HL-60 (cell line): ENCODE measurements at regions not wholly inside any gene's neighbourhood (a gene's known extent, or its start where the extent isn't known, plus 50 kb on each side); places are given as distances from the start of the nearest gene placed in this dataset.

Source experiments
- DNase-seq, 2 experiments: peaks; one replicate each; pipeline ENCODE4 v3.0.0-alpha.2; 2010 to 2020; ENCODE audit warnings: low read depth in 1 of 2, low spot score in 1 of 2
- H3K27ac ChIP-seq: fragments of 250-450 bp; sonication (Bioruptor Pico); replicated peaks from 2 replicates; pipeline ENCODE4 v1.5.1; 2020; ENCODE audit warnings: mild to moderate bottlenecking, moderate library complexity
- H3K27me3 ChIP-seq: fragments of 250-450 bp; sonication (Bioruptor Pico); 2 replicates; pipeline ENCODE4 v1.5.1; 2021; ENCODE audit warnings: mild to moderate bottlenecking, moderate library complexity; ENCODE audit not compliant: insufficient read depth, poor library complexity, severe bottlenecking
- H3K4me3 ChIP-seq: replicated peaks from 2 replicates; pipeline ENCODE4 v1.5.1; 2011; ENCODE audit warnings: mild to moderate bottlenecking, control low read depth, low read length; ENCODE audit not compliant: insufficient read depth
- GABPA ChIP-seq: IDR thresholded peaks from 2 replicates; pipeline ENCODE4 v1.6.1; 2012; ENCODE audit warnings: low read depth
- POLR2AphosphoS5 ChIP-seq: IDR thresholded peaks from 2 replicates; pipeline ENCODE4 v1.6.1; 2012; ENCODE audit warnings: low read depth
- REST ChIP-seq: IDR thresholded peaks from 2 replicates; pipeline ENCODE4 v1.6.1; 2012; ENCODE audit warnings: low read depth; ENCODE audit not compliant: insufficient replicate concordance
- SPI1 ChIP-seq: IDR thresholded peaks from 2 replicates; pipeline ENCODE4 v1.6.1; 2012; ENCODE audit warnings: low read depth, mild to moderate bottlenecking, borderline replicate concordance
- TF ChIP-seq, protein P1 (sequence below): IDR thresholded peaks from one replicate; pipeline ENCODE4 v1.5.1; 2011; ENCODE audit warnings: low read length, control low read depth, inconsistent platforms; ENCODE audit not compliant: insufficient read depth

DNA sequence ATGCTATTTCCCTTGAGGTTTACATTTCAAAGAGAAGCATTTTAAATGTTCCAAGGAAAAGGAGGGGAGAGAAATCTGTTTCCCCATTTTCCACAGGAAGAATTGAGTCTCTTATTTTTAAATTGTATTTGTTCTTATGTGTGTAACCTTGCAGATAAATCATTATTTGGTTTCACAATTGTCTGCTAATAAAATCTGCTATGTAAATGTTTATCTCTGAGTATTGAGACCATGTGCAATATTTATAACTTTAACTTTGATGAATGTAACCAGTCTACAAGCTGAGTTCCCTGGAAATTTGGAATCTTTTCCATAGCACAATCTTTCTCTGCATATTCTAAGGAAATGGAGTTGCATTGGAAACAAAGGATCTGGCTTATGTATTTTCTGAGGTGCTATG lies 209.6 kb downstream of the PTBP2 start:
- TF ChIP-seq POLR2AphosphoS5 = no peak
- TF ChIP-seq, protein P1, sequence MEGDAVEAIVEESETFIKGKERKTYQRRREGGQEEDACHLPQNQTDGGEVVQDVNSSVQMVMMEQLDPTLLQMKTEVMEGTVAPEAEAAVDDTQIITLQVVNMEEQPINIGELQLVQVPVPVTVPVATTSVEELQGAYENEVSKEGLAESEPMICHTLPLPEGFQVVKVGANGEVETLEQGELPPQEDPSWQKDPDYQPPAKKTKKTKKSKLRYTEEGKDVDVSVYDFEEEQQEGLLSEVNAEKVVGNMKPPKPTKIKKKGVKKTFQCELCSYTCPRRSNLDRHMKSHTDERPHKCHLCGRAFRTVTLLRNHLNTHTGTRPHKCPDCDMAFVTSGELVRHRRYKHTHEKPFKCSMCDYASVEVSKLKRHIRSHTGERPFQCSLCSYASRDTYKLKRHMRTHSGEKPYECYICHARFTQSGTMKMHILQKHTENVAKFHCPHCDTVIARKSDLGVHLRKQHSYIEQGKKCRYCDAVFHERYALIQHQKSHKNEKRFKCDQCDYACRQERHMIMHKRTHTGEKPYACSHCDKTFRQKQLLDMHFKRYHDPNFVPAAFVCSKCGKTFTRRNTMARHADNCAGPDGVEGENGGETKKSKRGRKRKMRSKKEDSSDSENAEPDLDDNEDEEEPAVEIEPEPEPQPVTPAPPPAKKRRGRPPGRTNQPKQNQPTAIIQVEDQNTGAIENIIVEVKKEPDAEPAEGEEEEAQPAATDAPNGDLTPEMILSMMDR = no peak
- TF ChIP-seq SPI1 = no peak
- no peak for TF ChIP-seq GABPA
- no peak for TF ChIP-seq REST
- Histone ChIP-seq H3K27ac (no peak overlapping the region), H3K4me3 (no peak overlapping the region), H3K27me3 (no peaks in the 10 kb centered on the region)
- no peak for DNase-seq

DNA sequence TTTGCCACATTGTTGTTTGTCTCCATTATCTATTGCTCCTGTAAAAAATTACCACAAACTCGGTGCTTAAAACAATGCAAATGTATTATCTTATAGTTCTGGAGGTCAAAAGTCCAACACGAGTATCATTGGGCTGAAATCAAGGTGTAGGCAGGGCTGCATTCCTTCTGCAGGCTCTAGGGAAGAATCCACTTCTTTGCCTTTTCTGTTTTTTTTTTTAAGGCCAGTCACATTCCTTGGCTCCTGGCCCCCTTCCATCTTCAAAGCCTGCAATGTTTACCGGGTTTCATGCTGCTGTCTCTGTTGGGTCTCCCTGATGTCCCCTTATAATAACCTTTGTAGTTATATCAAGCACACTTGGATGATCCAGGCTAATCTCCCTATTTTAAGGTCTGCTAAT lies 212.7 kb downstream of the PTBP2 start:
- Histone ChIP-seq H3K27ac (no peak overlapping the region), H3K4me3 (no peak overlapping the region), H3K27me3 (no peaks in the 10 kb centered on the region)
- DNase-seq = no peak
- TF ChIP-seq REST (no peak), SPI1 (no peak), GABPA (no peak), POLR2AphosphoS5 (no peak)
- TF ChIP-seq, protein P1 = no peak

DNA sequence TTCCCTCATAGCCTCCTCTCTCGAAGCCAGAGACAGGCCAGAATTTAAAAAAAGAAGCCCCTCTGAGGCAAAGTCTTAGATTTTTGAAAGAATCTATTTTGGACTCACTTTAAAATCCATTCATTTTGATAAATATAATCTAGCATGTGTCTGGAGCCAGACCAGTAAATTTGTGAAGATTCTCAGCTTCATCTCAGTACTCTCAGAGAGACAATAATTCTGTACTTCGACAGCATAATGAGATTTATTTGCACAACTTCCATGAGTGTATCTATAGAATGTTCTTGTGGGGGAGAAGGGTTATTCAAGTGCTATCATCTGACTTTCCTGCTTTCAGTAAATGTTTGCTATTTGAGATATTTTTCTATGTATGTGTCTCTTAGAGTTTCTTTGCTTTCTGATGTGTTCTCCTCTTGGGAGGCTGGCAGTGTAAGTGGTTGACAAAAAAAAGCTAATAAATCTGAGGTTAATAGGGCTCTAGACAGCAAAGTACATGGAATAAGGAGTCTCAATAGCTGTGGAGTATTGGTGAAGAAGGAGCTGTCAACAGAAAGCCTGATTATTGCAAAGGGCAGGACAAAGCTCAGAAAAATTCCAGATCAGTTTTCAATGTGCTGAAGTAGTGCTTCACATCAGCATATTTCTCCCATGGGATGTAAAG lies 223.0 kb downstream of the PTBP2 start:
- TF ChIP-seq, protein P1 = no peak
- TF ChIP-seq REST (no peak), POLR2AphosphoS5 (no peak), SPI1 (no peak), GABPA (no peak)
- no peak for DNase-seq
- Histone ChIP-seq H3K27me3 (no peaks in the 10 kb centered on the region), H3K4me3 (no peak overlapping the region), H3K27ac (no peak overlapping the region)
